ENCODE measurements at regions not wholly inside any gene's neighbourhood (a gene's known extent, or its start where the extent isn't known, plus 50 kb on each side); places are given as distances from the start of the nearest gene placed in this dataset.

DNA sequence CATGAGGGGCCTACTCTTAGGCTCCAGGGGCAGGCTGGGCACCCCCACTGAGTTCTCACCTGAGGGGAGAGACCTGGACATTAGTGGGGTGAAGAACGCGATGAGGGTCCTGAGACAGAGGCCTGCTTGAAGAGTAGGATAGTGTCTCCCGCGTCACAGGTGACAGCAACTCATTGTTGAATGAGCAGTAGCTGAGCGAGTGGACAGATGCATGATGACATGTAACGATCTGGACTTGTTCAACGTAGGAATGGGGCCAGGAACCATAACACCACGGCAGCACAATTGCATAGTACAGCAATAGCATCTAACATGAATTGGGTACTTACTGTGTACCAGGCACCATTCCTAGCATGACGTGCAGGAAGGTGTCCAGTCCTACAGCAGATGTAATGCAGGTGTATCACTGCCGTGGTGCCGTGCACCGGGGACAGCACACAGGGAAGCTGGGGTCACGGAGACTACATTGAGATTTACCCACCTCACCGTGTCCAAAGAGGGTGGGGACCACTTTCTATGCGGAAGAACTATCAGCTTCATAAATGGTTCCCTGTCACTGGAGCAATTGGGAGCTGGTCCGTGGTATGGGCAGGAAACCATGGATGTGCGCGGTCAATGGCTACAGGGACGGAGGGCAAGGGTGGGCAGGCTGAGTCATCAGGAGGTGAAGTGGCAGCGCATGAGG lies 1019.1 kb downstream of the TBC1D22A start:
- TF ChIP-seq, protein P1, sequence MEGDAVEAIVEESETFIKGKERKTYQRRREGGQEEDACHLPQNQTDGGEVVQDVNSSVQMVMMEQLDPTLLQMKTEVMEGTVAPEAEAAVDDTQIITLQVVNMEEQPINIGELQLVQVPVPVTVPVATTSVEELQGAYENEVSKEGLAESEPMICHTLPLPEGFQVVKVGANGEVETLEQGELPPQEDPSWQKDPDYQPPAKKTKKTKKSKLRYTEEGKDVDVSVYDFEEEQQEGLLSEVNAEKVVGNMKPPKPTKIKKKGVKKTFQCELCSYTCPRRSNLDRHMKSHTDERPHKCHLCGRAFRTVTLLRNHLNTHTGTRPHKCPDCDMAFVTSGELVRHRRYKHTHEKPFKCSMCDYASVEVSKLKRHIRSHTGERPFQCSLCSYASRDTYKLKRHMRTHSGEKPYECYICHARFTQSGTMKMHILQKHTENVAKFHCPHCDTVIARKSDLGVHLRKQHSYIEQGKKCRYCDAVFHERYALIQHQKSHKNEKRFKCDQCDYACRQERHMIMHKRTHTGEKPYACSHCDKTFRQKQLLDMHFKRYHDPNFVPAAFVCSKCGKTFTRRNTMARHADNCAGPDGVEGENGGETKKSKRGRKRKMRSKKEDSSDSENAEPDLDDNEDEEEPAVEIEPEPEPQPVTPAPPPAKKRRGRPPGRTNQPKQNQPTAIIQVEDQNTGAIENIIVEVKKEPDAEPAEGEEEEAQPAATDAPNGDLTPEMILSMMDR (IDR thresholded peaks at IDR 0.05; ENCODE audit: low read depth, low read length): no peak
- TF ChIP-seq POLR2A (IDR thresholded peaks at IDR 0.05; ENCODE audit: extremely low read depth, insufficient read length): no peak
- TF ChIP-seq, protein P2, sequence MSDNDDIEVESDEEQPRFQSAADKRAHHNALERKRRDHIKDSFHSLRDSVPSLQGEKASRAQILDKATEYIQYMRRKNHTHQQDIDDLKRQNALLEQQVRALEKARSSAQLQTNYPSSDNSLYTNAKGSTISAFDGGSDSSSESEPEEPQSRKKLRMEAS (IDR thresholded peaks at IDR 0.05; ENCODE audit: low read depth, low read length): no peak
- no peak for TF ChIP-seq MYC (IDR thresholded peaks at IDR 0.05; ENCODE audit: low read depth, low read length)
- DNase-seq (ENCODE audit: low read depth): no peak
- no peak overlapping the region for H3K4me3 ChIP-seq (ENCODE audit: low read depth, low read length)

- TF ChIP-seq POLR2A (IDR thresholded peaks at IDR 0.05; ENCODE audit: extremely low read depth, insufficient read length) (no peak), MYC (IDR thresholded peaks at IDR 0.05; ENCODE audit: low read depth, low read length) (no peak)
- TF ChIP-seq, protein P1 (IDR thresholded peaks at IDR 0.05; ENCODE audit: low read depth, low read length): no peak
- TF ChIP-seq, protein P2 (IDR thresholded peaks at IDR 0.05; ENCODE audit: low read depth, low read length): no peak
- no peak for DNase-seq (ENCODE audit: low read depth)
- no peak overlapping the region for H3K4me3 ChIP-seq (ENCODE audit: low read depth, low read length)
Observed at GRCh38 chr22:47781024-47781423, 1018.6 kb downstream of the TBC1D22A start.

- H3K4me3 ChIP-seq (ENCODE audit: low read depth, low read length): no peak overlapping the region
- no peak for DNase-seq (ENCODE audit: low read depth)
- no peak for TF ChIP-seq POLR2A (IDR thresholded peaks at IDR 0.05; ENCODE audit: extremely low read depth, insufficient read length)
- TF ChIP-seq, protein P2 (IDR thresholded peaks at IDR 0.05; ENCODE audit: low read depth, low read length): no peak
- TF ChIP-seq MYC (IDR thresholded peaks at IDR 0.05; ENCODE audit: low read depth, low read length): no peak
- TF ChIP-seq, protein P1 (IDR thresholded peaks at IDR 0.05; ENCODE audit: low read depth, low read length): no peak
Observed at GRCh38 chr22:47780281-47780875, 1017.9 kb downstream of the TBC1D22A start.

DNA sequence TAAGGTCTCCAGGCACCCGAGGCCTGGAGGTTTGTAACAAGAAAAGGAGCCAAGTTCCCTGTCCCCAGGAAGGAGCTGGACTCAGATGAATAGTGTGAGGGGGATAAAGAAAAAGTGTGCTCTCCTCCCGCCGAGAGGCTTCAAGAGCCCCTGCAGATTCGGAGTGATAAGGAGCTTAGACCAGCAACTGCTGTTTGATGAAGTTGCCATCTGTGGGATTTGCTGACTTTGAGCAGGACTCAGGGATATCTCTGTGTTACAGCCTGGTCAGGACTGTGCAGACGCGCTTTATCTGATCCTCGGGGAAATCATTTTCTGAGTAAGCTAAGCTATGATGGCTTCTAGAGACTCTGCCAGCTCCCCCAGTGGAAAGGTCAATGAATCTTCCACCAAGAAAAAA lies 1017.0 kb downstream of the TBC1D22A start:
- DNase-seq (ENCODE audit: low read depth): no peak
- TF ChIP-seq POLR2A (IDR thresholded peaks at IDR 0.05; ENCODE audit: extremely low read depth, insufficient read length): no peak
- TF ChIP-seq, protein P2 (IDR thresholded peaks at IDR 0.05; ENCODE audit: low read depth, low read length): no peak
- H3K4me3 ChIP-seq (ENCODE audit: low read depth, low read length): no peak overlapping the region

DNA sequence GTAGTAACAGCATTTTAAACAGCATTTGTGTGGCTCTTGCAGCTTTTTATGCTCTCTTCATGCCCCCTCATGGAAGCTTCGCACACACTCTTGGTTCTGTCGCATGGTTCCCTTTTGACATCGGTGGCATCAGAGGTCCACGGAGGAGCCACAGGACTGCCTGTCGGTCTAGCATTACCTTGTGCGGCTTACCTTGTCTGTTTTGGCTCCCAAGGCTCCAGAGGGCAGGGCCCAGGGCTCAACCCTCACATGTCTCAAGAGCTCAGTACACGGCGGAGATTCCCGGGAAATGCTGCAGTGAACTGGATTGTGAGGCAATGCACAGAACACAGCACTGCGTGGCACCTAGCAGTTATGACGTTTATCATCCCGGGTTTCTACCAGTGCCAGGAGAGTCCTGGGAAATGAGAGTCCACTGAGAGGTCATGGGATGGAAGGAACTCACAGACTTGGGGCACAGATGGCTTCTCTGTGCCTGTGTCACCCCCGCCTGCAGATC lies 1015.8 kb downstream of the TBC1D22A start:
- H3K4me3 ChIP-seq (ENCODE audit: low read depth, low read length): no peak overlapping the region
- TF ChIP-seq, protein P2 (IDR thresholded peaks at IDR 0.05; ENCODE audit: low read depth, low read length): no peak
- TF ChIP-seq, protein P1 (IDR thresholded peaks at IDR 0.05; ENCODE audit: low read depth, low read length): no peak
- TF ChIP-seq POLR2A (IDR thresholded peaks at IDR 0.05; ENCODE audit: extremely low read depth, insufficient read length) (no peak), MYC (IDR thresholded peaks at IDR 0.05; ENCODE audit: low read depth, low read length) (no peak)
- no peak for DNase-seq (ENCODE audit: low read depth)

- no peak for TF ChIP-seq MYC (IDR thresholded peaks at IDR 0.05; ENCODE audit: low read depth, low read length)
- TF ChIP-seq, protein P2 (IDR thresholded peaks at IDR 0.05; ENCODE audit: low read depth, low read length): no peak
- no peak for TF ChIP-seq POLR2A (IDR thresholded peaks at IDR 0.05; ENCODE audit: extremely low read depth, insufficient read length)
- TF ChIP-seq, protein P1 (IDR thresholded peaks at IDR 0.05; ENCODE audit: low read depth, low read length): no peak
- no peak overlapping the region for H3K4me3 ChIP-seq (ENCODE audit: low read depth, low read length)
- DNase-seq (ENCODE audit: low read depth): no peak
Observed at GRCh38 chr22:47777426-47777825, 1015.0 kb downstream of the TBC1D22A start.

Data from NB4 (cell line).